Cardiac muscle cell (in vitro differentiated cells and primary cell): ENCODE measurements at regions not wholly inside any gene's neighbourhood (a gene's known extent, or its start where the extent isn't known, plus 50 kb on each side); places are given as distances from the start of the nearest gene placed in this dataset.

Source experiments
- DNase-seq, 2 donors: peaks; one replicate each; pipeline versions ENCODE4 v3.0.0 to v3.0.0-alpha.2; 2010 to 2017; ENCODE audit warnings: low read depth in 1 of 2, low spot score in 1 of 2
- H3K27ac ChIP-seq: fragments of 200-600 bp; sonication (generic); 2 replicates; pipeline ENCODE4 v1.5.1; 2016
- H3K27me3 ChIP-seq: fragments of 200-600 bp; sonication (generic); 2 replicates; pipeline ENCODE4 v1.6.0; 2016; ENCODE audit warnings: control low read depth
- H3K36me3 ChIP-seq: fragments of 200-600 bp; sonication (generic); 2 replicates; pipeline ENCODE4 v1.5.1; 2016; ENCODE audit warnings: control low read depth
- H3K4me1 ChIP-seq: fragments of 200-600 bp; sonication (generic); 2 replicates; pipeline ENCODE4 v1.8.1; 2017; ENCODE audit warnings: low read depth, mild to moderate bottlenecking, mixed run types
- H3K4me3 ChIP-seq: fragments of 200-600 bp; sonication (generic); 2 replicates; pipeline ENCODE4 v1.5.1; 2016; ENCODE audit warnings: mild to moderate bottlenecking
- H3K9me3 ChIP-seq: fragments of 200-600 bp; sonication (generic); 2 replicates; pipeline ENCODE4 v1.5.1; 2017; ENCODE audit warnings: low read depth, mild to moderate bottlenecking, control low read depth
- TF ChIP-seq, protein P1 (sequence below): IDR thresholded peaks from 2 replicates; pipeline ENCODE4 v1.5.1; 2012; ENCODE audit warnings: low read depth, mild to moderate bottlenecking, low read length

DNA sequence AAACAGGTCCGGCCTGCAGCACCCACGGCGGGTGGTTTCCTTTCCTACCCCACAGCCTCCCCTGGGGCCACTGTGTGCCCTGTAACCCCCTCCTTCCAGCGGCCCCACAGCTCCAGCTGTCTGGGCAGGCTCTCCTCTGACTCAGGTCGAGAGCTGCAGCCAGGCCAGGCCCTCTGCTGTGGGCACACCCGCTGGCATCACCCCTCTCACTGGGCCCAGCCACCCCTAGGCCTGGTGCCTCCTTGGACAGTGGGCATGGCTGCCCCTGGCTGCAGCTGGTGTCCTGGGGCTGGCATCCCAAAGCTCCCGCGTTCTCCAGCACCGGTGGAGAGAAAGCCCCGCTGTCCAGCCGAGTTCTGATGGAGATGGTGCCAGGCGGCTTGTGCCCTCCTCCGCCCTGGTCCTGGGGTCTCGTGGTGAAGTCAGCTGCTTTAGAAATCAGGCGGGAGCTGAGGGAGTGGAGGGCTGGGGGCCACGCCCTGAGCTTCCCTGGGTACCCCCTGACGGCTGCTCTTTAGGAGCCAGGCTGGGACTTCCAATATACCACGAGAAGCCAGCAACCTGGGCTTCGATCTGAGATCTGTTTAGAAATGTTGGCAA lies 114.9 kb downstream of the KIF26A start:
- no peak for DNase-seq
- no peaks in the 10 kb centered on the region for H3K36me3 ChIP-seq
- H3K4me3 ChIP-seq: no peak overlapping the region
- TF ChIP-seq, protein P1, sequence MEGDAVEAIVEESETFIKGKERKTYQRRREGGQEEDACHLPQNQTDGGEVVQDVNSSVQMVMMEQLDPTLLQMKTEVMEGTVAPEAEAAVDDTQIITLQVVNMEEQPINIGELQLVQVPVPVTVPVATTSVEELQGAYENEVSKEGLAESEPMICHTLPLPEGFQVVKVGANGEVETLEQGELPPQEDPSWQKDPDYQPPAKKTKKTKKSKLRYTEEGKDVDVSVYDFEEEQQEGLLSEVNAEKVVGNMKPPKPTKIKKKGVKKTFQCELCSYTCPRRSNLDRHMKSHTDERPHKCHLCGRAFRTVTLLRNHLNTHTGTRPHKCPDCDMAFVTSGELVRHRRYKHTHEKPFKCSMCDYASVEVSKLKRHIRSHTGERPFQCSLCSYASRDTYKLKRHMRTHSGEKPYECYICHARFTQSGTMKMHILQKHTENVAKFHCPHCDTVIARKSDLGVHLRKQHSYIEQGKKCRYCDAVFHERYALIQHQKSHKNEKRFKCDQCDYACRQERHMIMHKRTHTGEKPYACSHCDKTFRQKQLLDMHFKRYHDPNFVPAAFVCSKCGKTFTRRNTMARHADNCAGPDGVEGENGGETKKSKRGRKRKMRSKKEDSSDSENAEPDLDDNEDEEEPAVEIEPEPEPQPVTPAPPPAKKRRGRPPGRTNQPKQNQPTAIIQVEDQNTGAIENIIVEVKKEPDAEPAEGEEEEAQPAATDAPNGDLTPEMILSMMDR: no peak
- H3K27me3 ChIP-seq: no peaks in the 10 kb centered on the region
- H3K9me3 ChIP-seq: no peaks in the 10 kb centered on the region
- H3K27ac ChIP-seq: no peak overlapping the region
- H3K4me1 ChIP-seq: no peaks in the 10 kb centered on the region

DNA sequence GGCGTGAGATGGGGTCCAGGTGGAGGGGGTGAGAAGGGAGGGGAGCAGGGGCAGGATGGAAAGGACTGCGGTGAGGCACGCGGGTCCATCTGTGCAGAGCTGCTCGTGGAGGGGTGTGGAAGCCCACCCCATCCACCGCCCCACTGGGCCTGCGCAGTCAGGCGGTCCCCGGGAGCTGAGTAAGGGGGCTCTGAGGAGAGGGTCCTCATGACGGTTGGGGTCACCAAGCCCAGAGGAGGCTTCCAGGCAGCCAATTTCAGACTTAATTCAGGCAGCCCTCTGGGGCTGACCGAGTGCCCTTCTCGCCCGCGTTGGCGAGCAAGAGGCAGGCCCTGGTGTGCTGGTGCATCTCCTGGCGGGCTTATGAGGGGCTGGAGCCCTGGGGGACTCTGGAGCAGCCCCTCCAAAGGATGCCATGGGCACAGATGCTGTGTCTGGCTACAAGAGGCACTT lies 115.5 kb downstream of the KIF26A start:
- H3K27me3 ChIP-seq: no peaks in the 10 kb centered on the region
- H3K9me3 ChIP-seq: no peaks in the 10 kb centered on the region
- TF ChIP-seq, protein P1: no peak
- H3K27ac ChIP-seq: no peak overlapping the region
- DNase-seq: no peak
- no peaks in the 10 kb centered on the region for H3K4me1 ChIP-seq
- no peaks in the 10 kb centered on the region for H3K36me3 ChIP-seq
- no peak overlapping the region for H3K4me3 ChIP-seq

DNA sequence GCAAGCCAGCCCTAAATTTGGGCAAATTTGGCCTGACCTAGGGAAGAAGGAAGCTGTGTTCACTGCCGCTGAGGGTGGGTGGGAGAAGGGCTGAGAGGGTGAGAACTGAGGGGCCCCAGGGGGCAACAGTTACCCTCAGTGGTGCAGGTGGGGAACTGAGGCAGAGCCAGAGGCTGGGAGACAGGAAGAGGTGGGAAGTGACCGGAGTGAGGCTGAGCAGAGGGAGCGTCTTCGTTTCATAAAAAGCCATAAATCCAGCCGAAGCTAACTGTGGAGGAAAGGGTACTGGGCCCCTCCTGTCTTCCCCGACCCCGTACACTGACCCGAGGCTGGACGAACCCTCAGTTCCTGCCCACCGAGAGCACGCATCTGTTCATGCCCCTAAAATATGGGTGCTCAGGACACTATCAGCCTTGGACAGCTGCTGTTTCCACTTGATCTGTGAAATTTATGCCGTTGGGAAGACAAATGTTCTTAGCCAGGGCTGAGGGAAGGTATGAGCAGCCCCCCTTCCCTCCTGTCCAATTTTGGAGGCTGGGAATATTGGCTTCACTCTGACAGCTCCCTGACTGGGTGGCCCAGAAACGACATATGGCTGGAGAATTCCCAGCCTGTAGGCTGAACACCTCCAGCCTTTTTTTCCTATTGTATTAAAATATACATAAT lies 116.5 kb downstream of the KIF26A start:
- no peak overlapping the region for H3K4me3 ChIP-seq
- H3K27me3 ChIP-seq: no peaks in the 10 kb centered on the region
- H3K9me3 ChIP-seq: no peaks in the 10 kb centered on the region
- H3K36me3 ChIP-seq: no peaks in the 10 kb centered on the region
- no peaks in the 10 kb centered on the region for H3K4me1 ChIP-seq
- H3K27ac ChIP-seq: no peak overlapping the region
- TF ChIP-seq, protein P1: no peak
- no peak for DNase-seq

DNA sequence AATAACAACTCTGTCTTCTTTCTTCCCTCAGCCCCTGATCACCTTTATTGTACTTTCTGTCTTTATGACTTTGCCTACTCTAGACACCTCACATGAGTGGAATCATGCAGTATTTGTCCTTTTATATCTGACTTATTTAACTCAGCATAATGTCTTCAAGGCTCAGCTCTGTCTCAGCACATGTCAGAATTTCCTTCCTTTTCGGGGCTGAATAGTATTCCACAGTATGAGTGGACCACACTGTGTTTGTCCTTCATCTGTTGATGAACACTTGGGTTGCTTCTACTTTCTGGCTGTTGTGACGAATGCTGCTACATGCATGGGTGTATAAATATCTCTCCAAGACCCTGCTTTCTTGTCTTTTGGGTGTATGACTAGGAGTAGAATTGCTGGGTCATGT lies 117.6 kb downstream of the KIF26A start:
- Histone ChIP-seq H3K27ac (no peak overlapping the region), H3K27me3 (no peaks in the 10 kb centered on the region), H3K36me3 (no peaks in the 10 kb centered on the region), H3K9me3 (no peaks in the 10 kb centered on the region), H3K4me3 (no peak overlapping the region), H3K4me1 (no peaks in the 10 kb centered on the region)
- DNase-seq: no peak
- TF ChIP-seq, protein P1: no peak

DNA sequence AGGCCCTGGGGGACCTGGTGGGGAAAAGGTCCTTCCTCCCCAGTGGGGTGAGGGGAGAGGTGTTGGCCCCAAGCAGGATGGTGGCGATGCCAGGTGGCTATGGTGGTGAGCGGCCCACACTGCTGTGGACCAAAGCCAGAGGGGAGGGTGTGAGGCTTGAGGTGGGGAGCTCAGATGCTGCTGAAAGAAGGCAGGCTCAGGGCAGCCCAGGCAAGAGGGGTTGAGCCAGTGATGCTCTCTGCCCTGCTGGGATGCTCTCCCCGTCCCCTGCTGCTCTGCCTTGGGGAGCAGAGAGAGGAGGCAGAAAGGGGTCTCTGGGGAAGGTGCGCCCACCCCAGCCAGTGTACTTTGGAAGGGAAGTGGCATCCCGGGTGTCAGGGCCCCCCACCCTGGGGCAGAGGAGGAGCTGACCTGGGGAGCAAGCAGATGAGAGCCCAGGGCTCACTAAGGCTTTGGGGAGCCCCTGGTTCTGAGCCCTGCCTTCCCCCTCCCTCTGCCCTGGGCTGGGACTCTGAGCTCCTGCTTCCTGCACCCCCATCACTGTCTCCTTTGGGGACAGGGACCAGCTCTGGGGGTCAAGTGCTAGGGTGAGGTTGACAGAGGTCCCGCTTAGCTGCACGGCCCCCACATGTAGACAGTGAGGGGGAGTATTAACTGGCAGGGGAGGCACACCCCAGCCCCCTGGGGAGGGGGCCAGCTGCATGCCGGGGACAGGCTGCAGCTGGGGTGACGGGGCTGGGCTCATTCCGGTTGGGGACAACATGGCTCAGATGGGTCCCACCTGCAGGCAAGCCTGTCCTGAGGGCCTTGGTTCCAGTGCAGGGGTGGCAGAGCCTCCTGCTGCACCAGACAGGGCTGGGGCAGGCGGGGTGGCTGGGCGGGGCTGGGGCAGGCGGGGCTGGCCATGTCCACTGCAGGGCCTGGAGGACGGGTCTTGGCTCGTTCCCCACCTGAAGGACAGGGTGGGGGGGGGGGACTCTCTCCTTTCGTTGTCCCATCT lies 124.4 kb downstream of the KIF26A start:
- TF ChIP-seq, protein P1: no peak
- no peak for DNase-seq
- Histone ChIP-seq H3K27ac (no peak overlapping the region), H3K27me3 (no peaks in the 10 kb centered on the region), H3K4me3 (no peak overlapping the region), H3K36me3 (no peaks in the 10 kb centered on the region), H3K9me3 (no peaks in the 10 kb centered on the region), H3K4me1 (no peaks in the 10 kb centered on the region)
